Loucy (cell line): ENCODE measurements at regions not wholly inside any gene's neighbourhood (a gene's known extent, or its start where the extent isn't known, plus 50 kb on each side); places are given as distances from the start of the nearest gene placed in this dataset.

ENCODE experiments used
- H2AFZ ChIP-seq: fragments of 200-600 bp; sonication (generic); 2 replicates; pipeline ENCODE4 v1.6.0; 2016; ENCODE audit warnings: antibody characterized with exemption, mild to moderate bottlenecking, low read length, moderate library complexity
- H3F3A ChIP-seq: fragments of 200-600 bp; 2 replicates; pipeline ENCODE4 v1.6.0; 2016; ENCODE audit warnings: antibody characterized with exemption, low read depth, mild to moderate bottlenecking
- H3K27me3 ChIP-seq: fragments of 200-600 bp; sonication (generic); 2 replicates; pipeline ENCODE4 v1.6.1; 2014; ENCODE audit warnings: low read length, mild to moderate bottlenecking; ENCODE audit not compliant: insufficient read depth, poor library complexity, severe bottlenecking
- H3K36me3 ChIP-seq: fragments of 200-600 bp; sonication (generic); 2 replicates; pipeline ENCODE4 v1.6.1; 2016; ENCODE audit warnings: low read length; ENCODE audit not compliant: insufficient read depth
- H3K4me1 ChIP-seq: fragments of 200-600 bp; sonication (generic); 2 replicates; pipeline ENCODE4 v1.5.1; 2014; ENCODE audit warnings: low read length, mild to moderate bottlenecking; ENCODE audit not compliant: insufficient read depth, poor library complexity, severe bottlenecking
- H3K4me2 ChIP-seq: fragments of 200-600 bp; sonication (generic); 2 replicates; pipeline ENCODE4 v1.6.0; 2014; ENCODE audit warnings: antibody characterized with exemption, low read length, low read depth, mild to moderate bottlenecking; ENCODE audit not compliant: poor library complexity, severe bottlenecking
- H3K4me3 ChIP-seq: fragments of 200-600 bp; sonication (generic); 2 replicates; pipeline ENCODE4 v1.5.1; 2014; ENCODE audit warnings: low read length, mild to moderate bottlenecking, mixed read lengths; ENCODE audit not compliant: poor library complexity, severe bottlenecking
- H3K79me2 ChIP-seq: fragments of 200-600 bp; sonication (generic); 2 replicates; pipeline ENCODE4 v1.6.1; 2014; ENCODE audit warnings: low read length; ENCODE audit not compliant: insufficient read depth
- H3K9ac ChIP-seq: fragments of 200-600 bp; sonication (generic); 2 replicates; pipeline ENCODE4 v1.6.0; 2014; ENCODE audit warnings: mild to moderate bottlenecking, low read depth, low read length, moderate library complexity; ENCODE audit not compliant: poor library complexity, severe bottlenecking
- H3K9me2 ChIP-seq: fragments of 200-600 bp; sonication (generic); replicated peaks from 2 replicates; pipeline ENCODE4 v1.6.1; 2016; ENCODE audit warnings: low read depth, low read length, mixed read lengths
- H3K9me3 ChIP-seq: fragments of 200-600 bp; sonication (generic); 2 replicates; pipeline ENCODE4 v1.6.1; 2014; ENCODE audit warnings: mild to moderate bottlenecking, antibody characterized with exemption, low read length, low read depth; ENCODE audit not compliant: insufficient read depth
- H4K20me1 ChIP-seq: fragments of 200-600 bp; sonication (generic); 2 replicates; pipeline ENCODE4 v1.6.0; 2014; ENCODE audit warnings: antibody characterized with exemption, low read length, mild to moderate bottlenecking; ENCODE audit not compliant: insufficient read depth, poor library complexity, severe bottlenecking
- EZH2phosphoT487 ChIP-seq: fragments of 200-600 bp; IDR thresholded peaks from 2 replicates; pipeline ENCODE4 v1.6.1; 2018; ENCODE audit warnings: antibody characterized with exemption, mild to moderate bottlenecking, moderate library complexity, borderline replicate concordance
- TF ChIP-seq, protein P1 (sequence below): fragments of 200-600 bp; sonication (generic); conservative IDR thresholded peaks from 2 replicates; pipeline ENCODE4 v1.5.1; 2014; ENCODE audit warnings: mild to moderate bottlenecking, antibody characterized with exemption, low read length

DNA sequence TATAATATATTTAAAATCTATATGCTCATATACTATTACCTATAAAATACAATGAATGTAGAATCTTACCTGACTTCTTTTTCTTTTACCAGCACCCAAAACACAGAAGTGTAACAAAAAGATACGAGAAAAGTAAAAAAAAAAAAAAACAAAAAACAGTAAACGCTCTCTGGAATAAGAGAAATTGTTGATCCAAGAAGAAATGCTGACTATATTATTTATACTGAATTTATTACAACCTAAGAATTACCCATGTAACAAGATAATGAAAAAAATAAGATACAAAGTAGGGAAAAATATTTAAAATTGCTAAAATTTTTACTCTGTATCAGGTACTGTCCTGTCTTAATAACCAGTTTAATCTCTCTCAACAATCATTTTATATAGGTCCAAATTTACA, 787.9 kb upstream of the MAN1A1 start:
- Histone ChIP-seq H3K36me3 (no peaks in the 10 kb centered on the region), H3K9me2 (no peaks in the 10 kb centered on the region), H3K4me3 (no peak overlapping the region), H3K4me1 (no peaks in the 10 kb centered on the region), H2AFZ (no peak overlapping the region), H3K9ac (no peak overlapping the region), H3F3A (no peaks in the 10 kb centered on the region), H3K4me2 (no peak overlapping the region), H4K20me1 (no peaks in the 10 kb centered on the region), H3K9me3 (no peaks in the 10 kb centered on the region), H3K79me2 (no peaks in the 10 kb centered on the region), H3K27me3 (no peaks in the 10 kb centered on the region)
- no peak for TF ChIP-seq EZH2phosphoT487
- TF ChIP-seq, protein P1, sequence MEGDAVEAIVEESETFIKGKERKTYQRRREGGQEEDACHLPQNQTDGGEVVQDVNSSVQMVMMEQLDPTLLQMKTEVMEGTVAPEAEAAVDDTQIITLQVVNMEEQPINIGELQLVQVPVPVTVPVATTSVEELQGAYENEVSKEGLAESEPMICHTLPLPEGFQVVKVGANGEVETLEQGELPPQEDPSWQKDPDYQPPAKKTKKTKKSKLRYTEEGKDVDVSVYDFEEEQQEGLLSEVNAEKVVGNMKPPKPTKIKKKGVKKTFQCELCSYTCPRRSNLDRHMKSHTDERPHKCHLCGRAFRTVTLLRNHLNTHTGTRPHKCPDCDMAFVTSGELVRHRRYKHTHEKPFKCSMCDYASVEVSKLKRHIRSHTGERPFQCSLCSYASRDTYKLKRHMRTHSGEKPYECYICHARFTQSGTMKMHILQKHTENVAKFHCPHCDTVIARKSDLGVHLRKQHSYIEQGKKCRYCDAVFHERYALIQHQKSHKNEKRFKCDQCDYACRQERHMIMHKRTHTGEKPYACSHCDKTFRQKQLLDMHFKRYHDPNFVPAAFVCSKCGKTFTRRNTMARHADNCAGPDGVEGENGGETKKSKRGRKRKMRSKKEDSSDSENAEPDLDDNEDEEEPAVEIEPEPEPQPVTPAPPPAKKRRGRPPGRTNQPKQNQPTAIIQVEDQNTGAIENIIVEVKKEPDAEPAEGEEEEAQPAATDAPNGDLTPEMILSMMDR, result no peak

DNA sequence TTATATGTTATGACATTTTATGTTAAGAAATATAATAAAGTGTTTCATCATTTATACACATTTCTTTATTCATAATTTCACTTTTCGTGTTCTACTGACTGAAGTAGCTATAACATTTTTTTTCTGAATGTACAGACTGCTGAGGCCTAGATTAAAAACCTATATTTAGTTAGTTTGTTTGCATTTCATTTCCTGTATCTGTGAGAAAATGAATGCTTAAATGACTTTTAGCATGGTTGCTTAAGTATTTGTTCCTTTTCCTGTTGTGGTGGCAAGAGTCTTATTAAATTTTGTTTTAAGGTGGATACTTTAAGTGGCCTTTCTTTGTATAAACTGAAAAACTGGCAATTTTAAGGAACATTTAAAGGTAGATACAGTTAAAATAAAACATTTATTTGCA, 779.7 kb upstream of the MAN1A1 start:
- Histone ChIP-seq H3K4me2 (no peak overlapping the region), H3K27me3 (no peaks in the 10 kb centered on the region), H3K4me1 (no peaks in the 10 kb centered on the region), H3K36me3 (no peaks in the 10 kb centered on the region), H2AFZ (no peak overlapping the region), H3K9ac (no peak overlapping the region), H3K9me2 (no peaks in the 10 kb centered on the region), H4K20me1 (no peaks in the 10 kb centered on the region), H3K9me3 (no peaks in the 10 kb centered on the region), H3F3A (no peaks in the 10 kb centered on the region), H3K4me3 (no peak overlapping the region), H3K79me2 (no peaks in the 10 kb centered on the region)
- no peak for TF ChIP-seq EZH2phosphoT487
- TF ChIP-seq, protein P1, result no peak

DNA sequence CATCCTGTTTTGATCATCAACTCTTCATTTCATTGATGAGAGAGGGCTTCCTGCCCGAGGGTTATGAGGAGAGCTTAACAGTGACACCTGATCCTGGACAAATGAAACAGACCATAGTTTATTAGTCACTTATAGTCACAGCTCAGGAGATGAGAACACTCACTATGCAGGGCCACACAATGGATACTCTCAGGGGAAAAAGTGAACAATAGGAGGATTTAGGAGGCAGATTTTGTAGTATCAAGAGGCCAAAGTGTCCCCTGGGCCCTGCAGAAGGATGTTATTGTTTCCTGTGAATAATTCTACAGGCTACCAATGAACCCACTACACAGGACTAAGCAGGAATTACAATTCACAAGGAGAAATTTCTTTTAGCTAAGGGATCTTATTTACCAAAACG, 772.8 kb upstream of the MAN1A1 start:
- H3K79me2 ChIP-seq, result no peaks in the 10 kb centered on the region
- no peaks in the 10 kb centered on the region for H4K20me1 ChIP-seq
- H3K9me3 ChIP-seq, result no peaks in the 10 kb centered on the region
- H3K4me3 ChIP-seq, result no peak overlapping the region
- H3K36me3 ChIP-seq, result no peaks in the 10 kb centered on the region
- no peaks in the 10 kb centered on the region for H3K9me2 ChIP-seq
- no peaks in the 10 kb centered on the region for H3K4me1 ChIP-seq
- H3K27me3 ChIP-seq, result no peaks in the 10 kb centered on the region
- no peak for TF ChIP-seq EZH2phosphoT487
- TF ChIP-seq, protein P1, result no peak
- H3K9ac ChIP-seq, result no peak overlapping the region
- H2AFZ ChIP-seq, result no peak overlapping the region
- H3K4me2 ChIP-seq, result no peak overlapping the region
- H3F3A ChIP-seq, result no peaks in the 10 kb centered on the region
